Neural cell (in vitro differentiated cells): ENCODE measurements at regions not wholly inside any gene's neighbourhood (a gene's known extent, or its start where the extent isn't known, plus 50 kb on each side); places are given as distances from the start of the nearest gene placed in this dataset.

Source experiments
- H2AFZ ChIP-seq: fragments of 200-600, 300-800 bp; sonication (generic), shearing (Covaris generic); 2 replicates; pipeline ENCODE4 v1.6.0; 2014; ENCODE audit warnings: low read depth, mild to moderate bottlenecking, antibody characterized with exemption, low read length, moderate library complexity
- H3F3A ChIP-seq: fragments of 200-600 bp; shearing (Covaris generic); 2 replicates; pipeline ENCODE4 v1.6.1; 2016; ENCODE audit warnings: mild to moderate bottlenecking, moderate library complexity, mixed read lengths, antibody characterized with exemption, low read length; ENCODE audit not compliant: insufficient read depth, poor library complexity, severe bottlenecking
- H3K27ac ChIP-seq: fragments of 200-600, 300-800 bp; sonication (generic), shearing (Covaris generic); 2 replicates; pipeline ENCODE4 v1.5.1; 2014; ENCODE audit warnings: mild to moderate bottlenecking, low read length, moderate library complexity
- H3K27me3 ChIP-seq: fragments of 300-800, 200-600 bp; sonication (generic), shearing (Covaris generic); 2 replicates; pipeline ENCODE4 v1.6.0; 2014; ENCODE audit warnings: mild to moderate bottlenecking, low read depth, low read length, moderate library complexity; ENCODE audit not compliant: insufficient read depth
- H3K36me3 ChIP-seq: fragments of 300-800, 200-600 bp; sonication (generic), shearing (Covaris generic); 2 replicates; pipeline ENCODE4 v1.5.1; 2014; ENCODE audit warnings: mild to moderate bottlenecking, antibody characterized with exemption, low read length, moderate library complexity; ENCODE audit not compliant: insufficient read depth
- H3K4me2 ChIP-seq: fragments of 300-800, 200-600 bp; sonication (generic), shearing (Covaris generic); 2 replicates; pipeline ENCODE4 v1.6.0; 2014; ENCODE audit warnings: mild to moderate bottlenecking, low read length
- H3K4me3 ChIP-seq: fragments of 300-800, 200-600 bp; sonication (generic), shearing (Covaris generic); 2 replicates; pipeline ENCODE4 v1.5.1; 2014; ENCODE audit warnings: mild to moderate bottlenecking, low read length, moderate library complexity
- H3K79me2 ChIP-seq: fragments of 200-600 bp; shearing (Covaris generic); replicated peaks from 2 replicates; pipeline ENCODE4 v1.6.0; 2014; ENCODE audit warnings: mild to moderate bottlenecking, low read length, moderate library complexity; ENCODE audit not compliant: insufficient read depth
- H3K9ac ChIP-seq: fragments of 300-800, 200-600 bp; sonication (generic), shearing (Covaris generic); 2 replicates; pipeline ENCODE4 v1.6.1; 2016; ENCODE audit warnings: mild to moderate bottlenecking, low read length, mixed read lengths
- H3K9me2 ChIP-seq: fragments of 200-600 bp; shearing (Covaris generic); 2 replicates; pipeline ENCODE4 v1.6.1; 2016; ENCODE audit warnings: mild to moderate bottlenecking, low read length, mixed read lengths; ENCODE audit not compliant: insufficient read depth
- H3K9me3 ChIP-seq: fragments of 200-600, 300-800 bp; sonication (generic), shearing (Covaris generic); 2 replicates; pipeline ENCODE4 v1.6.1; 2016; ENCODE audit warnings: mild to moderate bottlenecking, mixed run types, low read length, moderate library complexity, mixed read lengths
- H4K20me1 ChIP-seq: fragments of 200-600 bp; shearing (Covaris generic); 2 replicates; pipeline ENCODE4 v1.6.1; 2016; ENCODE audit warnings: mild to moderate bottlenecking, mixed run types; ENCODE audit not compliant: insufficient read depth
- CTCF ChIP-seq: fragments of 450-650 bp; IDR thresholded peaks from 2 replicates; pipeline ENCODE4 v1.5.1; 2014; ENCODE audit warnings: antibody characterized with exemption, mild to moderate bottlenecking, moderate library complexity; ENCODE audit not compliant: poor library complexity, severe bottlenecking
- EP300 ChIP-seq: fragments of 450-650 bp; conservative IDR thresholded peaks from 2 replicates; pipeline ENCODE4 v1.6.1; 2014; ENCODE audit warnings: antibody characterized with exemption, mild to moderate bottlenecking, moderate library complexity; ENCODE audit not compliant: poor library complexity, severe bottlenecking
- EZH2 ChIP-seq: fragments of 200-600, 300-800 bp; shearing (Covaris generic), sonication (generic); IDR thresholded peaks from 2 replicates; pipeline ENCODE4 v1.6.1; 2014; ENCODE audit warnings: antibody characterized with exemption, low read length, borderline replicate concordance, mild to moderate bottlenecking; ENCODE audit not compliant: insufficient read depth, poor library complexity, severe bottlenecking
- MXI1 ChIP-seq: fragments of 450-650 bp; conservative IDR thresholded peaks from 2 replicates; pipeline ENCODE4 v1.6.1; 2014; ENCODE audit warnings: antibody characterized with exemption, mild to moderate bottlenecking; ENCODE audit not compliant: poor library complexity, severe bottlenecking
- POLR2AphosphoS5 ChIP-seq: IDR thresholded peaks from 2 replicates; pipeline ENCODE4 v1.6.1; 2012
- RAD21 ChIP-seq: fragments of 450-650 bp; conservative IDR thresholded peaks from 2 replicates; pipeline ENCODE4 v1.6.1; 2014; ENCODE audit warnings: antibody characterized with exemption, mild to moderate bottlenecking, moderate library complexity
- REST ChIP-seq: IDR thresholded peaks from 2 replicates; pipeline ENCODE4 v1.6.1; 2012; ENCODE audit warnings: borderline replicate concordance
- SMC3 ChIP-seq: fragments of 450-650 bp; conservative IDR thresholded peaks from 2 replicates; pipeline ENCODE4 v1.6.1; 2014; ENCODE audit warnings: antibody characterized with exemption, mild to moderate bottlenecking, moderate library complexity; ENCODE audit not compliant: poor library complexity
- TAF1 ChIP-seq: IDR thresholded peaks from 2 replicates; pipeline ENCODE4 v1.6.1; 2012; ENCODE audit warnings: low read depth

GRCh38 chr5:29309359-29309758 is 1884.1 kb upstream of the CDH6 start:
- Histone ChIP-seq H3K4me3 (no peak overlapping the region), H3K27ac (no peak overlapping the region), H3K36me3 (no peaks in the 10 kb centered on the region), H3K4me2 (no peak overlapping the region), H2AFZ (no peak overlapping the region), H3K9me3 (no peaks in the 10 kb centered on the region), H3K9me2 (no peaks in the 10 kb centered on the region), H3K9ac (no peak overlapping the region), H3K27me3 (no peaks in the 10 kb centered on the region), H4K20me1 (no peaks in the 10 kb centered on the region), H3F3A (no peaks in the 10 kb centered on the region), H3K79me2 (no peaks in the 10 kb centered on the region)
- TF ChIP-seq REST (no peak), EZH2 (no peak), POLR2AphosphoS5 (no peak), CTCF (no peak), TAF1 (no peak), EP300 (no peak), MXI1 (no peak), SMC3 (no peak), RAD21 (no peak)

- Histone ChIP-seq H3K9me2 (no peaks in the 10 kb centered on the region), H4K20me1 (no peaks in the 10 kb centered on the region), H3K27me3 (no peaks in the 10 kb centered on the region), H3K4me2 (no peak overlapping the region), H3K36me3 (no peaks in the 10 kb centered on the region), H3F3A (no peaks in the 10 kb centered on the region), H3K9me3 (no peaks in the 10 kb centered on the region), H3K4me3 (no peak overlapping the region), H2AFZ (no peak overlapping the region), H3K27ac (no peak overlapping the region), H3K79me2 (no peaks in the 10 kb centered on the region), H3K9ac (no peak overlapping the region)
- TF ChIP-seq MXI1, result no peak
- no peak for TF ChIP-seq SMC3
- TF ChIP-seq TAF1, result no peak
- TF ChIP-seq EZH2, result no peak
- TF ChIP-seq EP300, result no peak
- TF ChIP-seq CTCF, result no peak
- TF ChIP-seq REST, result no peak
- TF ChIP-seq POLR2AphosphoS5, result no peak
- no peak for TF ChIP-seq RAD21
These were observed 1886.0 kb upstream of the CDH6 start for GRCh38 chr5:29307478-29307877.
